ENCODE measurements at regions not wholly inside any gene's neighbourhood (a gene's known extent, or its start where the extent isn't known, plus 50 kb on each side); places are given as distances from the start of the nearest gene placed in this dataset.
"Not testable (repeated sequence)": the region's sequence is repeated elsewhere in the genome, so short reads cannot be mapped to it uniquely, and the experiment has no call there.

GRCh38 chr1:585992-586391 is 100.5 kb downstream of the OR4F16 start:
- POLR2A ChIA-PET (ENCODE audit: partially characterized antibody); H2BK15ac ChIP-seq (ENCODE audit: low read length); H3K4ac ChIP-seq (replicated peaks; ENCODE audit: insufficient read length, low read depth, low read length); H3K79me2 ChIP-seq (ENCODE audit: control insufficient read depth in 1 of 2, insufficient read depth in 2 of 2, low read length in 2 of 2); H3K27me3 ChIP-seq (replicated peaks in 1 of 4; ENCODE audit: control insufficient read depth in 3 of 4, extremely low read depth in 1 of 4, insufficient read depth in 3 of 4, low read length in 3 of 4); H2BK120ac ChIP-seq (replicated peaks; ENCODE audit: low read depth, low read length); H3K36me3 ChIP-seq (ENCODE audit: control insufficient read depth in 2 of 4, insufficient read depth in 4 of 4, low read length in 3 of 4); CTCF ChIA-PET (ENCODE audit: partially characterized antibody); H3K14ac ChIP-seq (ENCODE audit: insufficient read length); H2BK20ac ChIP-seq (ENCODE audit: low read length); H3K56ac ChIP-seq (replicated peaks; ENCODE audit: insufficient read length, low read depth, low read length); H3K23me2 ChIP-seq (ENCODE audit: low read depth, low read length); H2AFZ ChIP-seq (ENCODE audit: low read length); H4K8ac ChIP-seq (ENCODE audit: extremely low read depth, insufficient read depth, low read length); H3K4me1 ChIP-seq (replicated peaks in 1 of 4; ENCODE audit: control insufficient read depth in 3 of 4, insufficient read depth in 4 of 4, low read length in 3 of 4); FAIRE-seq; H3K9me3 ChIP-seq (ENCODE audit: insufficient read depth in 2 of 2, low read depth in 1 of 2, low read length in 1 of 2); H2BK12ac ChIP-seq (ENCODE audit: low read depth, low read length); H4K91ac ChIP-seq (replicated peaks; ENCODE audit: insufficient read length, low read length); H3K4me3 ChIP-seq (ENCODE audit: extremely low read depth in 1 of 4, insufficient read depth in 2 of 4, low read depth in 3 of 4, low read length in 4 of 4); H3K23ac ChIP-seq (ENCODE audit: insufficient read length); H3K18ac ChIP-seq (ENCODE audit: extremely low read depth, low read length); H4K20me1 ChIP-seq (replicated peaks in 1 of 2; ENCODE audit: control insufficient read depth in 1 of 2, insufficient read depth in 2 of 2, low read length in 2 of 2); H2BK5ac ChIP-seq (ENCODE audit: low read depth, low read length); H3K27ac ChIP-seq (ENCODE audit: low read depth, low read length); H4K5ac ChIP-seq (ENCODE audit: insufficient read length, low read depth, low read length); H3K9ac ChIP-seq (replicated peaks in 1 of 4; ENCODE audit: extremely low read depth in 1 of 4, low read depth in 3 of 4, low read length in 3 of 4); H3K4me2 ChIP-seq (ENCODE audit: insufficient read depth in 1 of 2, low read depth in 2 of 2, low read length in 2 of 2); H3K79me1 ChIP-seq (ENCODE audit: low read depth, low read length); H2AK5ac ChIP-seq (ENCODE audit: low read depth, low read length): not testable (repeated sequence)
- DNase-seq (ENCODE audit: low read depth in 1 of 2, low spot score in 2 of 2): peak in 1 of 2 experiments; percentile 65
- 58% methylated on average over 6 of the region's 7 CpGs; no CpG with 5 or more reads in 1 of the 2 experiments for WGBS, 2 experiments (ENCODE audit: extremely low coverage in 1 of 2, insufficient coverage in 1 of 2, insufficient read length in 1 of 2, insufficient replicate concordance in 2 of 2, low coverage in 1 of 2, low lambda C conversion rate in 2 of 2, missing lambda C conversion rate in 1 of 2)
- TF ChIP-seq RAD21 (IDR thresholded peaks at IDR 0.05 in 1 of 2, conservative IDR thresholded peaks at IDR 0.05 in 1 of 2; ENCODE audit: low read depth in 2 of 2, low read length in 2 of 2) (peak in 1 of 2 experiments; percentile 18; a peak in 2 of 4 replicates), CTCF (IDR thresholded peaks at IDR 0.05; ENCODE audit: control extremely low read depth in 1 of 3, insufficient read depth in 1 of 3, low read depth in 1 of 3, low read length in 3 of 3) (0 out of 4 replicates have a peak, but pooled peaks of 1 of the 3 experiments have one; percentile 1)
